T1000 (cell line): ENCODE measurements at regions not wholly inside any gene's neighbourhood (a gene's known extent, or its start where the extent isn't known, plus 50 kb on each side); places are given as distances from the start of the nearest gene placed in this dataset.

Experiments used
- DNase-seq: peaks from one replicate; lab custom pipeline; 2025; ENCODE audit warnings: mixed read lengths; lab: John Stamatoyannopoulos, UW

DNA sequence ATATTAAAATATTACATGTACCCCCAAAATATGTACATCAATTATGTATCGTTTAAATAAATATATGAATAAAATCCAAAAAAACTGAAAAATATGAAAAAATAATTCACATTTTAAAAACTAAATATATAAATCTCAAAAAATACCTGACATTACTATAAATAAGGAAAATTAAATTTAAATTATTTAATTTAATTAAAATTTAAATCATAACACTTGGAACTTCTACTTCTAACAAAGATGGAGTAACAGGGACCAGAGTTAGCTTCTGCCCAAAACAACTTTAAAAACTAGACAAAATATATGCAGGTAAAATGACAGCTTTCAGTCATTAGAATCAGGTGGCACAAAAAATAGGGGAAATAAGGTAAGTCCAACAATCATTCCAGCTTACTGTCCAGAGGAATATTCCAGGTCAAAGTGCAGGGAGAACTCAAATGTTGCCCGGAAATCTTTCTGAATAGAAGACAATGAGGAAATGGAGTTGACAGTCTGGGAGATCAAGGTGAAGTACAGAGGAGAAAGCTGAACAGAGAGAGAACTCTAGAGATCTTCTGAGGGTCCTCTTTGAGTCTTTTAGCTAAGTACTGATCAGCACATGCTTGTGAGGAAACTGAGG is 207.7 kb upstream of the ATP11B start:
- no peak for DNase-seq

DNA sequence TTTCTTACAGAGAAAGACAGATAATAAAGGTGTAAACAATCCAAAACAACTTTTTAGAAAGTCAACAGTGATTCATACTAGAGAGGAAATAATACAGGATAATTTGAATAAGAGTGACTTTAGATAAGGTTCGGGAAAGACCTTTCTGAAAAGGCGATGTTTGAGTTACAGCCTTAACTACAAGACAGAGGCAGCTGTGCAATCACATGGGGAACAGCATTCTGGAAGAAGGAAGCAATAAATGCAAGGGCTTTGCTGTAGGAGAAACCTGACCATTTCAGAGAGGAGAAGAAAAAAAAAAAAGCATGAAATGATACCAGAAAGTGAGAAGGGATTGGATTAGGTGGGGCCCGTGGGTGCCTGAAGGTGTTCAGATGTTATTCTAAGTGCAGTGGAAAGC is 200.6 kb upstream of the ATP11B start:
- no peak for DNase-seq

DNA sequence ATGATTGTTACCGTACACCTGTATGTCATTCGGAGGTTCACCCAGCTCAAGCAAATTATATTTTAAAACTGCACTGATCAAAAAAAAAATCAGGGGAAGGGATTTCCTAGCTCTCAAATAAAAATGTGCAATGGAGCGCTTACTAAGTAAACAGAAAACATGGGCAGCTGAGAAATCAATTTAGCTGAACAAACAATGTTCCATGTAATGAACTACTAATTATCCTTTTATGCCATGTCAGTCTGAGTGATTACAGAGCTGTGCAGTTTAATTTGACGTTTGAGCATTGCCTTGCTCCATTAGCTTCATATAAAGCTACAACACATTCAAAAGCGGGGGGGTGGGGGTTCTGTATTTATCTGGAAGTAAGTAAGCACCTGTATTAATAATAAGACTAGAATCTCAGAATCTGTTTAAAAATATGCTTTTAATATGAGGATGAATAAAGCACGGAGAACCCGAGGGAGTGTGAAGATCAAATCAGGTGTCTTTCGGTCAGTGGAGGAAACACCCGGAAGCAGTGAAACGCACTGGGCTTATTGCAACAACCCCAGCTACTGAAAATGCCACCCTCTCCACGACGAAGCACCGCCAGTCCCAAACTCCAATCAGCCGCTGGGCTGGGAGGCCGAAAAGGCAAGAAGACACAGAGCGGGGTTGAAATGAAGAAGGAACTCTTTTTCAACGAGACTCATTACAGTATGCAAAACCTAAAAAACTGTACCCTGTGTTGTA is 196.5 kb upstream of the ATP11B start:
- no peak for DNase-seq

DNA sequence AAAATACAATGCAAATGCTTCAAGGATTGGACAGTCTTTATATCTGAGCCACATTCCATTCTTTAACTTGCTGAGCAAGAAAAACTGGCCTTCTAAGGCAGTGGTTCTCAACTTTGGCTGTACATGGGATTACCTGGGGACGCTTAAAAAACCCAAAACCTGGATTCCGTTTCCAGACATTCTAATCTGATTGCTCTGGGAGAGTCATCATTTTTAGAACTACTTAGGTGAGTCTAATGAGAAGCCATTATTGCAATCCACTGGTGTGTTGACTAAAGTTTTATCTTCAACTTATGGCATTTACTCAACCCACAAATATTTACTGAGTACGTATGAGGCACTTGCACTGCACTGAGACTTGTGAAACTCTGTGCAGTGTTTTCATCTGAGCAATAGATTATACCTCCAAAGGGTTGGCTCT is 195.7 kb upstream of the ATP11B start:
- DNase-seq: no peak

DNA sequence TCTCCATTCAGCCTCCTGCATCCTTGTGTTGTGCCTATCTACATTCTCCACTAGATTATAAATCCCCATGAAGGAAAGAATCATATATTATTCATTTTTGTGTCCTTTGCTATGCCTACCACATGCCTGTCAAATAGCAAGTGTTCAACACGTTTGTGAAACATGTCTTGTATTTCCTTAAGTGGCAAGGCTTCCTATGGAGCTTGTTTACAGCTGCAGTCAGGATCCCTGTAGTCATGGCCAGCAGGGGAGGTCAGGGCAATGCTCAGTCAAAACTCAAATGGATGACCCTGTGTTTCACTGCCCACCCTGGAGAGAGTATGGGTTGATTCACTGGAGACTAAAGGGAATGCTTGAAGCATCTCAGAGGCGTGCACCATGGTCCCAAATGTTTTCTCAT is 191.7 kb upstream of the ATP11B start:
- no peak for DNase-seq

DNA sequence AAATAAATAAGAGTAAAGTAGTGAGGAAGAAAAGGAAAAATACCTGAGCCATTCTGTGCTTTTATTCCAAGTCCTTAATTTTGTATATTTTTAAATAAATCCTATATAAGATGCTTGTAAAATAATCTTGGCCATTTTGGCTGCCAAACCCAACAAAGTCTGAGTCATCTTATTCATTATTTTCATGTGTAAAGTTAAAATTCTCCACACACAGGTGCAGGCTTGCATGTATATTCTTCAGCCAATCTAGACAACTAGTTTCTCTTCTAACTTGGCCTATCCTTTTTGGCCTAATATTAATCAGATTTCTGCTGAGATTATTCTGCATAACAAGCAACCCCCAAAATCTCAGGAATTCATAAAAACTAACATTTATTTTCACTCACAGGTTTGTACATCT is 189.8 kb upstream of the ATP11B start:
- no peak for DNase-seq

DNA sequence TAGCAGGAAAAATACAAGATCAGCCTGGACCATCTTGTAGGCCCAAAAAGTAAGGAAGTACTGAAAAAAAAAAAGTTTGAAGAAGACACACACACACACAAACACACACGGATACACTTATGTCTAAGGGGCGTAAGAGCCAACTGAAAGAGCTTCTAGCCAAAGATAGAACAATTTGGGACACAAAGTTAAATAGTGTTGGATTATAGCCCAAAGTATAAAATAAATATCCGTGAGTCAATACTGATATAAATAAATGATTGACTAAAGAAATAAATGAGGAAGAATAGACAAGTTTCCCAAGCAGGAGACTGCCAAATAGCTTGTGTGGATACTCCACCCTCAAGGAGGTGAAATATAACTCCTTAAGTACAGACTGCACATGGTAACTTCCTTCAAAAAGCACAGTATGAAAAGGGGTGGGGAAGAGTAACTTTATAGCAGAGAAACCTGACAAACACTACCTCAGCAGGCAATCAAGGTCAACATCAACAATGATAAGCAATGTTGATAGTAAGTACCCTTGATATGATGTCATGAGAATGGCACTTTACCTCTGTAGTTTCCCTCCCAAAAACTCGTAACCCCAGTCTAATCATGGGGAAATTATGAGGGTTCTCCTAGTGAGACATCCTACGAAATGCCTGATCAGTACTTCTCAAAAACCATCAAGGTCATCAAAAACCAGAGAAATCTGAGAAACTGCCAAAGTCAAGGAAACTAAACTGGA is 187.3 kb upstream of the ATP11B start:
- no peak for DNase-seq

DNA sequence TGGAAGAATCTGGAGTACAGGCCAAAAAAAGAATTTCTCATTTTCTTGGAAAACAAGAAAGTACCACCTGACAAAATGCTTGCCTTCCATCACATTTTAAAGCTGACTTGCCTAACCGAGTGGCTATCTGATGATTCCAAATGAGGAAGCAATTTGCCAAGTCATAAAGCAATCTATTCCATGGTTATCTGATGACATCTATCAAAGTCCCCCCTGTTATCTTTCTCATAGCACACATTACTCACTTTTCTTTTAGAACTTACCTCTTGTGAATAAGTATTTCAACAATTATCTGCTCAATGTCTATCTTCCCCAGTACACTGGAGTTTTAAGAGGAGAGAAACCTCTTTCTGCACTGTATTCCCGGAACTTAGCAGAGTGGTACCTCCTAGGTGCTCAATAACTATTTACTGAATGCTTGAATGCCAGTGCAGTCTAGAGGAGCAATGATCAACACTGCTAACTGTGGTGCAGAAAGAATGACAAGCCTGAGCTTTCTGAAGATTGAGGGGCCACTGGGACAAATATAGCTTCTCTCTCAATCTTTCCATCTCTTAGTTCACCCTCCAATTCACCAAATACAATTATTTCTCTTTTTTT is 186.3 kb upstream of the ATP11B start:
- no peak for DNase-seq

DNA sequence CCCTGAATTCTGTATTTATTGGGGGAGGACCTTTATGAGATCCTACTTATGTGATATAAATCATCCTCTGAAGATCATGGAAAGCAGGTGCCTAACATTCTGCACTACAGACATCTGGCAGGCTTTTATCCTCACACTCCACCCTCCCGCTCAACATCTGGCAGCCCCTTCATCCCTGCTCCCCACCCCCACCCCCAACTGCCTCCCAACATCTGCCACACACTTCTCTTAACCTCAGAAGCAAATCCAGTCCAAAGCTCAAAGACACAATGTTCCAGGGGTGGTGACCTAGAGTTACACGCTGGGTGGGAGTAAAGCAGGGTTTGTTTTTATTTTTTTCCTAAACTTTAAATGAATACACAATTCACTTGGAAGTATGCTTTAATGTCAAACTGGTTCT is 184.5 kb upstream of the ATP11B start:
- DNase-seq: no peak

DNA sequence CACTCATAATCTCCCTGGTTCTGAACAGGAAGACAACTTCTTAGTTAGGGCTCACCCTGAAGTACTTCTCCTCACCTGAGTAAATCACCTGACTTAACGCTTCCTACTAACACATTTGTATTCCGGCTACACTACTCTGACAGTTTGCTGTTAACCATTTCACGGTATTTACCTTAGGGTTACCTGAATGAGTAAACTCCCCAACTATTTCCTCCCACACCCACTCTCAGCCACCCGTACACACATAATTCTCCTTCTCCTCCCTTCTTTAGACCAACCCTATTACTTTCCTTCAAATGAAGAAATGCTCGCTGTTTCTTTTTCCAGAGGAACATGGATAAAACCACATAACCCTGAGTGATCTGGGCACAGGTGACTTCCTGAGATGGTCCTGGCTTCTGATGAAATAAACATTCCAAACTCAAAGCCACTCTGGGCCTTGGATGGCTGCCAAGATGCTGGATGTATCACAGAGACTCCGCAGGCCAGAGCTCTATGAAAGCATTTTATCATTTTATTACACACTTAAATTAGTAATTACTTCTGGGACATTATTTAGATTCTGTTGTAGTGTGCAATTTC is 183.6 kb upstream of the ATP11B start:
- no peak for DNase-seq

DNA sequence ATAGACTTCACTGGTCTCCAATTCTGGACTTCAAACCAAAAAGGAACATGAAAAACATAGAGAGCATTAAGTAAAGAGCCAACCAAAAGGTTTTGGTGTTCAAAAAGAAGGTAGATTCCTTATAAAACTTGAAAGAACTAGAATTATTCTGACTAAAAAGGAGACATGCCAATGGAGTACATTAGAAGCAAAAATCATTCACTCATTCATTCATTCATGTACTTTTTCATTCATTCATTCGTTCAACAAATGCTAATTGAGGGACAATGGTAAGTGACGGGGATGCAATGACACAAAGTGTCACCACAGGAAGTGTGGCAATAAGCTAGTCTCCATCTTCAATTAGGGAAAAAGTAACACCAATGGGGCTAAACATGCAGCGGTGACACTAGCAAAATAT is 181.0 kb upstream of the ATP11B start:
- no peak for DNase-seq

DNA sequence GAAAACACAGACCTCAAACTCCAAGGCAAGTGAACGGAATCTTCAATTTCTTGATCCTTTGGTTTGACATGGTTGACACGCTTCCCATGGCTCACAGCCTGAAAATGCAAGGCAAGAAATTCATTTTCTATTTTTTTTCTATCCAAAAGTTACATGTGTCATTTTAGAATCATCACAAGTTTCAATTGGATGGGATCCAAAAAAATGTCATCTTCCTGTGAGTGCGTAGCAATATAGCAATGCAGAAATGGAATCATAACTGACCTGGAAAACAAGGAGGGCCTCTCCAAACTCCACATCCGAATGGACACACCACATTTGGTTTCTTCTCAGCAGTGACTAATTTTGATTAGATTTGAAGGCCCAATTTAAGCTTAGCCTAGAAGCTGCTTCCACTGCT is 175.8 kb upstream of the ATP11B start:
- no peak for DNase-seq

DNA sequence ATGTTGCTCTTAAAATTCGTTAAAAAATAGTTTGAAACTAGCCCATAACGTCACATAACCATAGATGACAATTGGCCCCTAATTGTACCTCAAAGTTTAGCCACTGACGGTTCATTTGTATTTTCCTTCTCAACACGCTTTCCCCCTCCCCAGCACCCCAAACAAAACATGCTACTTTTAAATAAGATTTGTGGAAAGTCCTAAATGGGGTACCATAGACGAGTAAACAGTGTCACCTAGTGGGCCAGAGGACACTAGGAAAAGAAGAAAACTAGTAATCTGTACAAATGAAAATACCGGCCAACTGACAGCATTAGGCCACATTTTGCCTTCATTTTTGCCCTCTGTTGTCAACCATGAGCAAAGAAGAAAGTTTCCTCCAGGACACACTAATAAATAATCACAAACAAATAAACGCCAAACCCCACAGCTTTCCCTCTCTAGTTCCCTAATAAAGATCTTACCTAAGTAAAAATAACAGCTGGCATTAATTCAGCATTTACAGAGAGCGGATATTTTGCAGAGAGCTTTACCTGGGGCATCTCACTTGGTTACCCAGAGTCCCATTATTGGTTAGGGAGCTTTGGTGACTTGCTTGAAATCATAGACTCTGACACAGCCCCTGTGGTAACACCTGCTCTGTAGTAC is 175.1 kb upstream of the ATP11B start:
- no peak for DNase-seq

DNA sequence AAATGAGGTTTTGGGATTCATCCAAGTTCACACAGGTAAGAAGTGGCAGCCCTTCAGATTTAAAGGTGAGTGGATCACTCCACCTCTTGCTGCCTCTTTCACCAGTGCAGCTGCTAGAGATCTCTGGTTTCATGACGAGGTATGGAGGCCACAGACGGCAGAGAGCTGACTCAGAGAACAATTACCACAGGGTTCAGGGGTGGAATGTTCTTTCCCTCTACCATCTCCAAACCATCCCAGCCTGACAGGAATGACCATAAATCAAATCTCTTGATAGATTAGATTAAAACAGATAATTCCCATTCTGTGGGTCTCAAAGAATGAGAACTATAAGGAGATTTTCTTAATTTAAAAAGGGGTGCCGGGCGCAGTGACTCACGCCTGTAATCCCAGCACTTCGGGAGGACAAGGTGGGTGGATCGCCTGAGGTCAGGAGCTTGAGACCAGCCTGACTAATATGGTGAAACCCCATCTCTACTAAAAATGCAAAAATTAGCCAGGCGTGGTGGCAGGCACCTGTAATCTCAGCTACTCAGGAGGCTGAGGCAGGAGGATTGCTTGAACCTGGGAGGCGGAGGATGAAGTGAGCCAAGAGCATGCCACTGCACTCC is 174.2 kb upstream of the ATP11B start:
- DNase-seq: no peak

DNA sequence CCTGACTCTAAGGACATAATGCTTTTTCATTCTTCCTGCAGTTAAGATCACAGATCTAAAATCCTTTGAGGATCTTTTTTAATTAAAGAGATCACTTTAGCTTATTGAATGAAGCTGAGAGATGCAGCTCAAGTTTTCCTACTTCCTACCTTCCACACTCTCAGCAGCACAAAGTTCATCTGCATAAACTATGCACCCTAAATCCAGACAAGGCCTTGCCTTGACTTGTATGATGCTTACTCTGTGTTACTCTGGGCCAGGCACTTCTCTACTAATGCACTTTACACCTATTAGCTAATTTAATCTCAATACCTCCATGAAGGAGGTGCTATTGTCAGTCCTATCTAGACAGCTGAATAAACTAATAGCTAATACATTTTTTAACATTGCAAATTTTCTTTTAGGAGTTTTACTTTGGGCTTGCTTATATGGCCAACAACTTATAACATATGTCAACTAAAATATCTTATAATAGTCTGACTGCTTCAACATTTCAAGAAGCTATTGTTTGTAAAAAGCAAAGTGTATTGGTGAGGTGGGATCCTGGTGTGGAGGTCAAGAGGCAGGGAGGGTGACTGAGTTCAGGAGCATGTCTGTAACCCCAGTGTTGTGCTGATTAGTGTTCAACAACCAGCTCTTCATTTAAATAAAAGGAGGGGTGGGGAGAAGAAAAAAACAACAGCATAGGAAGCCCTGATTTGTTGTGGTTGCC is 172.4 kb upstream of the ATP11B start:
- DNase-seq: no peak

DNA sequence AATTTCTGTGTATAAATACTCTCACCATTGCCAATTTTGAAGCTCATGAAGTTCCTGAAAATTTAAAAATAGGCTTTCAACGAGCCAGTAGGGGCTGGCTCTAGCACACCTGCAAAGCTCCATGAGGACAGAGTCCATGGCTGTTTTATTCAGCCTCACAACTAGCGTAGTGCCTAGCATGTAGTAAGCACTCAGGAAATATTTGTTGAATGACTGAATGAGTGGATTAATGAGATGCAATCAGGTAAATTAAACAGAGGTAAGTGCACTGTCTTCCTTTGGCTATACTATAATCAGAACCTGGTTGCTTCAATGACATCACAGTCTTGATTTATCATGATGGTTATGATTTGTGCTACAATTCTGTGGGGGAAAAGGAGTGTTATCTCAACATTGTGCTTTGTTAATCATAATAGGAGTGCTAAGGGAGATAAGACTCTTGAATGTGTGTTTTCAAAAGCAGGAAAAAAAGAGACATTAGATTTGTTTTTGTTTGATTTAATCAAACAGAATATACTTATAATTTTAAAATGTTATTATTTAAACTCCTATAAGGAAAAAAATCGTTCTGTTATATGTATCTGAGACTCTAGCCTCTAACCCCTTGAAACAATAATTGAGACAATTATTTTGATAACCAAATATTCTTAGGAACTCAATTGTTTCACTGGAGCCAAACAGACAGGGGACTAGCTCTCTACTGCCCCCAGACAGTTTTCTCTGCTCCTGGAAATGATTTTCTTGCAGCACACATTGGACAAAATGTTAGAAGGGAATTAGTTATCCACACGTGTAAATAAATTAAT is 171.7 kb upstream of the ATP11B start:
- no peak for DNase-seq

DNA sequence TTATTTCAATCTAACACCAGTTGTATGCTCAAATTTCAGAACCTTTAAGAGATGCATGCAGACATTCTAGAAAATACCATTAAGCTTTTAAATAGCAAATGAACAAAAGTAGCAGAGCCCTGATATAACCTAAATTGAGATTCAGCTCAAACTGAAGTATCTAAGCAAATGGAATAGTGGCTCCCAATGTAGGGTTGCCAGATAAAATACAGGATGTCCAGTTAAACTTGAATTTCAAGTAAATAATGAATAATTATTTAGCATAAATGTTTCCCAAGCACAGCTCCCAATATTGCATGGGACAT is 171.1 kb upstream of the ATP11B start:
- no peak for DNase-seq

DNA sequence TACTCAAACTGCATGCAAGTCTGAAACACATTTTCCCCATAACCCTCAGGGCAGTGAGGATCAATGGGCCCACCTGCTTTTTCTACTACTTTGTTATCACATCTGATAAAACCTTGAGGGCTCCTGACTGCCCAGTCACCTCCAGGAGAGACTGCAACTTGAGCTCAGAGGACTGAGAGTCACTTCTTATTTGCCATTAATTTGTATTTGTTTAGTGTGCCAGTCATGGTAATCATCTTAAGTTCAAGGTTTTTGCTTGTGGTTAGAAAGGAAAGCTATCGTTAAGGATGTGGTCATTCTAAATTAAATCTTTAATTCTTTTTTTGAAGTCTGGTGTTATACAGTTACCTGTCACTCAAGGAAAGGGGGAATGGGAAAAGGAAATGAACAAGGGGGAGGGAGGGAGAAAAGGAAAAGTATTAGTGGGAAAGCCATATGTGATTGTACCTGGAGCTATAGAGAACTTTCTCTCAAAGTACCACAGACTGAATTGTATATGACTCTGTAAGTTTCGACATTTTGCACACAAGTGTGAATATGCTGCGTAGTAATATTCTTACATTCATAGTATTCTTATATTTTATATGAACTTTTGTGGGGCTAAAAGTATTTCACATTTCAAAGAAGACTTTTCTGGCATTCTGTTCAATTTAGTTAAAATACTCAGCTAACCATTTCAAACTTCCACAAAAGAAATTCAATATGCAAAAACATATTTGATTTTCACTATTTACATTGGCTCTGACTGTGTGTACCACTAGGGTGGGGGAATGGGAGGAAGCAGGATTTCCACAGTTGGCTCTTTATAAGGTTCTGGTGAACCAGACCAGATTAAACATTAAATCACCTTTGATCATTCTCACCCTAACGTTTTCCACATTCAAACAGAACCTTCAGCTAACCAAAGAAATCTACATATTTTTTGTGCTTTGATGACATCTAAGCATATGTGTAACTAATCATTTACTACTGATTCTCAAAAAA is 166.5 kb upstream of the ATP11B start:
- no peak for DNase-seq

DNA sequence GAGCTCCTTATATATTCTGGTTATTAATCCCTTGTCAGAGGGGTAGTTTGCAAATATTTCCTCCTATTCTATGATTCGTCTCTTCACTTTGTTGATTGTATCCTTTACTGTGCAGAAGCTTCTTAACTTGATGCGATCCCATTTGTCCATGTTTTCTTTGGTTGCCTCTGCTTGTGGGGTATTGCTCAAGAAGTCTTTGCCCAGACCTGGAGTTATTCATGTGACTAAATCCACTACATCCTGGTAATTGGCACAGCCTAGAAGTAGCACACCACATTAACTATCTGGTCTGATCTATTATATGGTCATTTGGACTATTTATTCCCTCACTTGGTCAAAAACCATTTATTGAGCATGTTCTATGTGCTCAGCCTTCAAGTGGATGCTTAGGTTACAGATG is 164.8 kb upstream of the ATP11B start:
- DNase-seq: no peak
